Fibroblast of gingiva (primary cell): ENCODE measurements at regions not wholly inside any gene's neighbourhood (a gene's known extent, or its start where the extent isn't known, plus 50 kb on each side); places are given as distances from the start of the nearest gene placed in this dataset.
"Not testable (repeated sequence)": the region's sequence is repeated elsewhere in the genome, so short reads cannot be mapped to it uniquely, and the experiment has no call there.

Experiments used
- DNase-seq: peaks from one replicate; pipeline ENCODE4 v3.0.0-alpha.2; 2011; ENCODE audit warnings: low read depth

DNA sequence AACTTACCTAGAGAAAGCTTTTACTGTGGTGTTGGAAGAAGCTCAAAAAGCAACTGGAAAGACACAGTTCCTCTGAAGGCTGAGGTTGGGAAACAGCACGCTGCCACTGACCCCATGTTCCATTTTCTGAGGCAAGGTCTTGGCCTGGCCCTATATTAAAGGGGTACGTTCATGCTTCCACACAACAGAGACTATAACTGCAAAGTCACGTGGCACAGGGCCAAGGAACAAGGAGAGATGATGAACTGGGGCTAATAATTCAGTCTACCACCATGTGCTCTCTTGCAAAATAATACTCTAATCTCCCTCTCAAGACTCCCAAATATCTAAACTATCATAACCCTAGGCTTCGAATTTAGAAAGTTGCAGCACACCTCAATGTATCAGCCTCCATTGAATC, 381.6 kb downstream of the DSEL start:
- no peak for DNase-seq

DNA sequence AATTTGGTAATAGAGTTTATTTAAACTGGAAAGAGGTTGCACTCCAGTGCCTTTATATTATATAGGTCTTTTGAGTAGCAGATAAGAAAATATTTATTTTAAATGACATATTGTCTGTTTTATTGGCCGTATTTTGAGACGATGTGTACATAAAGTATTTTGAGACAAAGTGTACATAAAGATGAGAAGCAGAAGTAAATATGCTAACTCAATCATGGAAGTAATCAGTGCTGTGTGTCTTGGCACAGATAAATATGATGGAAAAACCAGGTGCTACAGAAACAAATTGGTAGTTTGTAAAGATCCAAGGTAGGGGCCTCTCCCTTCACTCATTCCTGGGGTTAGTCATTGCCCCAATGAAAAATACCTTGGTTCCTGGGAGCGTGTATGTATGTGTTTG, 382.9 kb downstream of the DSEL start:
- DNase-seq, result no peak

DNA sequence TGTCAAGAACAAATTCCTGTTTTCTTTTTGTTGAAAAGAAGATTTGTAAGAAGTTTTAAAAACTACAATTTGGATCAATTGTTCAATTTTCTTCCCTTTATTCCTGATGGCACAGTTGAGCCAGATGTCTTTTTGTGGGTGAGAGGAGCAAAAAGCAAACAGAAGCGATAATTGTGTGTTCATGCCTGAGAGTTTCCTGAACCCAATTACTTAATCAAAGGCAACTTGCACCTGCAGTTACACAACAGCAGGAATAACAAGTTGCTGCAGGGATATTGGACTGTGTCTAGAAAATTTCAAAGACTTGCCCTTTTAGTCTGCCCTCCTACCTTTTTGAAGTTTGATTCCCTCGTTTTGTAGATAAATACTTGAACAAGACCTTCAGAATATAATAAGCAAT, 383.6 kb downstream of the DSEL start:
- DNase-seq, result no peak

DNA sequence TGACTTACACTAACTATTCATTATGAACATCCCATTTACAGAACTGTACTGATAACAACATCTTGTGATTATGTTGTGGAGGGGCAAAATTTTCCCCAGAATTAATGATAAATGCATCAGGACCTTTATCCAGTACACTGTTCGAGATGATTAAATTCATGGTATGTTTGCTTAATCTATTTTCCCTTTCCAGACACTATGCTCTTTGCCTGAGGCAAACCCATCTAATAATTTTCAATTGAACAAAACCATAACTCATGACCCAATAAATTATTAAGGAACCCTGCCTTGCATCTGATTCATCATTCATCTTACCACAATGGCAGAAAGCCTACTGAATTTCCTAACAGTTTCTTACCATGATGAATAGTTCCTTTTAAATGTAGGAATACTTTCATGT, 385.0 kb downstream of the DSEL start:
- DNase-seq, result no peak

DNA sequence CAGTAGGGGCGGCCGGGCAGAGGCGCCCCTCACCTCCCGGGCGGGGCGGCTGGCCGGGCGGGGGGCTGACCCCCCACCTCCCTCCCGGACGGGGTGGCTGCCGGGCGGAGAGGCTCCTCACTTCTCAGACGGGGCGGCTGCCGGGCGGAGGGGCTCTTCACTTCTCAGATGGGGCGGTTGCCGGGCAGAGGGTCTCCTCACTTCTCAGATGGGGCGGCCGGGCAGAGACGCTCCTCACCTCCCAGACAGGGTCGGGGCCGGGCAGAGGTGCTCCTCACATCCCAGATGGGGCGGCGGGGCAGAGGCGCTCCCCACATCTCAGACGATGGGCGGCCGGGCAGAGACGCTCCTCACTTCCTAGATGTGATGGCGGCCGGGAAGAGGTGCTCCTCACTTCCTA, 389.8 kb downstream of the DSEL start:
- not testable (repeated sequence) for DNase-seq

DNA sequence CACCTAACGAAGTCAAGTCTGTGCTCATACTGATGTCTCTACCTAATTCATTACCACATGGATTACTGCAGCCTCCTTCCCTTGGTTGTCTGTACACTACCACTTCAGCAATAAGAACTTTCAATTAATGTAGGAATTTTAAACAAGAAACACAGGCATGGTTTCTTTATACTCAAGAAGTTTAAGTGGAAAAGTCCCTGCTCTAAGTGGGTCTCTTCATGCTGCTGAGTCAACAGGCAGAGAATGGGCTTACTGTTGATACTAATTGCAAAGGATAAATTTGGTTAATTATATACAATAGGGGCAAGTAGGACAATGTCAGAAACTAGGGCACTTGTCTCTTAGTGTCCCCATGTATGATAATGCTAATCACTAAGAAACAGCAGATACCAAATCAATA, 392.6 kb downstream of the DSEL start:
- no peak for DNase-seq

DNA sequence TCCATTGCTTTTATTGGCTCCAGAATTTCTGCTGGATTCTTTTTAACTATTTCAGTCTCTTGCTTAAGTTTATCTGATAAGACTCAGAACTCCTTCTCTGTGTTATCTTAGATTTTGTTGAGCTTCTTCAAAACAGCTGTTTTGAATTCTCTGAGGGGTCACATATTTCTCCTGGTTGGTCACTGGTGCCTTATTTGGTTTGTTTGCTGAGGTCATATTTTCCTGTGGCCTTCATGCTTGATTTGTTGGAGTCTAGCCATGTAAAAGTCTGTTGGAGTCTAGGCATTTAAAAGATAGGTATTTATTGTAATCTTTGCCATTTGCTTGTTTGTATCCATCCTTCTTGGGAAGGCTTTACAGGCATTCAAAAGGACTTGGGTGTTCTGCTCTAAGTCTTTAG, 398.7 kb downstream of the DSEL start:
- peak; percentile 33 for DNase-seq

DNA sequence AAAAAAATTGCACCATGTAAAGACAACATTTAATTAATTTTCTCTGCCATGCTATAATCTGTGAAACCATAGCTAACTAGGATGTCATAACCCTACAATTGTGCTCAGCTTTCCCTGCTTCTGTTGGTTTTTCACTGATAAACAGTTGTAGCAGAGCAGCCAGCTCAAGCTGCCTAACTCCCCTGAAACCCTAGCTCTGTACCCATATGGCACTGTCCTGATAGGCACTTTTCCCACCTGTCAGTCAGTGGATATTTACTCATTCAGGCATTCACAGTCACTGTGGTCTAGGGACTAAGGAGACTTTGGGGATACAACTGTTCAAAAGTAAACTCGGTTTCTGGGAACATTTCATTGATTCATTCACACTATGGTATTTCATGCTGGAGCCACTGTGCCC, 407.0 kb downstream of the DSEL start:
- no peak for DNase-seq

DNA sequence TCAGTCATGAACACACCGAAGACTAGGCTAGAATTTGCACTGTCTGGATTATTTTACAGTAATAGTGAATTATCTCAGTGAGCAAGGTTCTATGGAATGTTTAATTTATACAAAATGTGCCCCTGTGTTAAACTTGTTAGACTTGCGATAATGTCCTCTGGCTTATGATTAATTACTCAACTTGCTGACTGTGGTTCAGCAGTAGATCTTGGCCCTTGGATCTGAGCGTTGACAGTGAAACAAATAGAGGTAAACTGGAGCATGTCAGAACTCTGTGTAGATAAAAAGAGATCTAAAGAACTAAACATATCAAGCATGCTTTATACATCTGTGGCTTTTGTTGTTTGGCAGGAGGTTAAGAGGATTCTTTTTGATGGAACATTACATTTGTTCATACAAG, 407.6 kb downstream of the DSEL start:
- no peak for DNase-seq

DNA sequence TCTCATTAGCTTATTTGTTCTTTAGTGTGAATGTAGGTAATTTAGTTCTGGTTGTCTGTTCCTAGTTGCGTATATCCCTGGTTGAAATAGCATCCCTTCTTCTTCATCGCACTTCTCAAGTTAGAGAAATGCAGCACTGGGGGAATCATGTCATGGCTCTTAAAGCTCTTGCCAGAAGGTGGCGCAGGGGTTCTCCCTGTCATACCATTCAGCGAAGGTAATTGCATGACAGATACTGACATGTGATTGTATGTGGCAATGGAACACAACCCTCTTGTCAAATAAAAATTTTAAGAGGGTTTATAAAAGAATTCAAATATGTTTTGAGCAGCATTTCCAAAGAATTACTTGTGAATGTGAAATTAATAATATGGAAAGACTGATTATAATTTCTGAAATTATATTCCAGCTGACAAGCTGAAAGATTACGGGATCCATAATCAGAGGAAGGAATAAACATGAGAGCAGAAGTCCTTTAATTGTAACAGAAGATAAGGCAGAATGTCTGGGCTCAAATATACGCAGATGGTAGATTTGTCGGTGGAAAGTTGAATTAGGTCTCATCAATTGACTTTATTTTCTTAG, 411.7 kb downstream of the DSEL start:
- peak; percentile 62 for DNase-seq

DNA sequence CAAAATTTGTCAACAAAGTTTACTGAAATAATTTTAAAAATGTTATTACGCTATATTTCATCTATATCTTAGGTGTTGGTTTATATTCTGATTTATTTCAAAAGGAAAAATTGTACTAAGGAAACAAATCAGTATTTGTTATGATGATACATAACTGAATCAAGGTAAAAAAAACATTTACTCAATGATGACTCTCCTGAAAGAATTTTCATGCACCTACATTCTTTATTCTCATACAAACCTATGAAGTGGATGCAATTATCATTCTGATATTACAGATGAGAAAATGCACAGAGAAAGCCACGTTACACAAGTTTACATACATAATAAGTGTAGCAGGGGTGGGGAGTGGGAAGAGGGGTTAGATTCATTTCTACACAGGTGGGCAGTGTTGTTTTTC, 422.4 kb downstream of the DSEL start:
- DNase-seq, result no peak

DNA sequence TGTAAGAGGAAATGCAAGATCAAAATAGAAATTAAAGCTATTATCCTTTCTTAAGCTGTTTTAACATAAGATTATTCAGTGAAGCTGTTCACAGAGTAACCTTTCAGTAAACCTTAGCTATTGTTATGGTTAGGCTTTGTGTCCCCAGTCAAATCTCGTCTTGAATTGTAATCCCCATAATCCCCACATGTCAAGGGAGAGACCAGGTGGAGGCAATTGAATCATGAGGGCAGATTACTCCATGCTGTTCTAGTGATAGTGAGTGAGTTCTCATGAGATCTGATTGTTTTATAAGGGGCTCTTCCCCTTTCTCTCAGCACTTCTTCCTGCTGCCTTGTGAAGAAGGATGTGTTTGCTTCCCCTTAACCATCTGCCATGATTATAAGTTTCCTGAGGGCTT, 424.4 kb downstream of the DSEL start:
- no peak for DNase-seq

DNA sequence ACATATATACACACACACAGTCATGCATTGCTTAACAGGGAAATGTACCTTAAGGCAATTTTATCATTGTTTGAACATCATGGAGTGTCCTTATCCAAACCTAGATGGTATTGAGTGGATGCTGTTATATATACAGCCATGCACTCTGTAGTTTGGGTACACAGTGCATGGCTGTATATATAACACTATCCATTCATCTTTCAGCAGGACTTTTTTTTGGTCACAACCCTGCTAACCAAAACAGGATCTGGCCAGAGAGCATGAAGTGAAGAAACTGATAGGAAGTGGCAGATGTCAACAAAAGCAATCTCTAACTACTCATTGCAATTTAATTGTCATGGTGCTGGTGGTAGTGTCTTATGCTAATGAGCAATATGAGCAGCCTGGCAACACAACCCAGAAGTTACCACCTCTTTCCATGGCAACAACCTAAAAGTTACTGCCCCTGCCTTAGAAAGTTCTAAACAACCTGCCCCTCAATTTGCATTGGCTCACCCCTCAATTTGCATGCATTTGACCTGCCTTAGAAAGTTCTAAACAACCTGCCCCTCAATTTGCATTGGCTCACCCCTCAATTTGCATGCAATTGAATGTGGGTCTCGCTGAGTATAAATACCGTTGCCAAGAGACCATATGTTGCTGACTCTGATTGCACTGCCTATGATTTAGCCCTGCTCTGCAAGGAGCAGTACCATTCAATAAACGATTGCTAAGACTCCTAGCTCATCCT, 434.9 kb downstream of the DSEL start:
- DNase-seq, result no peak

DNA sequence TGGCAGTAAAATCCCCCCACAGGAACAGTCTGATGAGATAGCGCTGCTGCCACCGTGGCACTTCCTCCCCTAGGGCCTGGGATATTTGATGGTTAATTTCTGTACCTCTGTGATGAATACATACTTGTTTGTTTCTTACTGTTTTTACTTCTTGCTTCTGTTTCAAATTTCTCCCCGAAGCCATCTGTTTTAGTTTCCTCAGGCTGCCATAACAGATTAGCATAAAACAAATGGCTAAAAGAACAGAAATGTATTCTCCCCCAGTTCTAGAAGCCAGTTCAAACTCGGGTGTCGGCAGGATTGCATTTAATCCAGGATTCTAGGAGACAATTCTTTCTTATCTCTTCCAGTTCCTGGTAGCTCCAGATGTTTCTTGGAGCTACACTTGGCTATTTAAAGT, 435.9 kb downstream of the DSEL start:
- no peak for DNase-seq

DNA sequence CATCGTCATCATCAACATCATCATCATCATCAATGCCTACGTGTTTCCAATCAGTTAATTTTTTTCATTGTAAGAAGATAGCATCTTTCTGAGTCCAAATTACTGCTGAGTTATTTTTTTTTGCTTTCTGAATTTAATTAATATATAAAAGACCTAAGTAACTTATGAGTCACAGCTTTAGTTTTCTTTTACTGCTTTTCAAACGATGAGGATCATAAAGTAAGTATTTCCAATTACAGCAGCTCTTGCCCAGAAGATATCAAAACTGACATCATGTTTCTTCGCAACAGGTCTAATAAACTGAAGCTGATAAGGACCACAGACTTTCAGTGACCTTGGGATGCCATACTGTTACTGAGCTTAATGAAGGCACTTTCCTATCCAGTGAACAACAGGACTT, 442.2 kb downstream of the DSEL start:
- no peak for DNase-seq

DNA sequence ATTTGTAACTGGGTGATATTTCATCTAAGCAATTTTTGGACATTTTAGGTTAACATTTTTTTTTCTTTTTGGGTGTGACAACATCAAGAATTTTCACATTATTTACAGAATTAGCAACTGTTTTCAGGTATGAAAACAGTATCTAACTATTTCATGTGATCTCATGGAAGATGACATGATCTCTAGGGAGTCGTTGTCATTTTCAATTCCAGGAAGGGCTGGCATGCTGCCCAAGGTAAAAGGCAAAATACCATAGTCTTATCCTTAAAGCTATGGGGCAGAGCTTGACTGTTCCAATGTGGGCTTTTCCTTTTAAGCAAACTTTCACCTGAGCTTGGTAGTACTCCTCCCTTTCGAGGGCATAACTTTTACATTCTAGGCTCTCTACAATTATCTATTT, 443.7 kb downstream of the DSEL start:
- DNase-seq, result no peak

DNA sequence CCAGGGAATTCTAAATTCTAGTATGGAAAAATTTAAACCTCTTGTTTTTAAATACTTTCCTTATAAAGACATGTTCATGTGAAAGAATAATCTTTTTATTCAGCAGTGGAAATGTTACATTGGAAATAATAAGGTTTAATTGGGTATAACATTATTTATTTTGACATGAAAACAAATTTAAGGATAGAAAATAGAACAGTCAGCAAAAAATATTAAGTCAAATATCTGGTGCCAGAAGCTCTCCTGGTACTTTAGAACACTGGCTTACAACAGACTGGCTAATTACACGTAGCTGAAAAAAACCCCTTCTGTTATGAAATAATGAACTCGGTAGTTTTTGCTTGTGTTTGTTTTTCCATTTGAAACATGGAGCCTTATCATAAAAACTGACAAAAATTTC, 447.9 kb downstream of the DSEL start:
- DNase-seq, result no peak

DNA sequence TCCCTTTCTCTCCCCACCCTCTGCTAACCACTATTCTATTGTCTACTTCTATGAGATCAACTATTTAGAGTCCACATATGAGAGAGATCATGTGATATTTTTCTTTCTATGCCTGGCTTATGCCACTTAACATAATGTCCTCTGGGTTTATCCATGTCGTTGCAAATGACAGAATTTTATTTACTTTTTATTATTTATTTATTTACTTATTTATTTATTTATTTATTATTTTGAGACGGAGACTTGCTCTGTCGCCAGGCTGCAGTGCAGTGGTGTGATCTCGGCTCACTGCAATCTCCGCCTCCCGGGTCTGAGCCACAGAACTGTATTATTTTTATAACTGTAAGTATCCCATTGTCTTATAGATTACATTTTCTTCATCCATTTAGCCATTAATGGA, 443.4 kb upstream of the CDH19 start:
- no peak for DNase-seq

DNA sequence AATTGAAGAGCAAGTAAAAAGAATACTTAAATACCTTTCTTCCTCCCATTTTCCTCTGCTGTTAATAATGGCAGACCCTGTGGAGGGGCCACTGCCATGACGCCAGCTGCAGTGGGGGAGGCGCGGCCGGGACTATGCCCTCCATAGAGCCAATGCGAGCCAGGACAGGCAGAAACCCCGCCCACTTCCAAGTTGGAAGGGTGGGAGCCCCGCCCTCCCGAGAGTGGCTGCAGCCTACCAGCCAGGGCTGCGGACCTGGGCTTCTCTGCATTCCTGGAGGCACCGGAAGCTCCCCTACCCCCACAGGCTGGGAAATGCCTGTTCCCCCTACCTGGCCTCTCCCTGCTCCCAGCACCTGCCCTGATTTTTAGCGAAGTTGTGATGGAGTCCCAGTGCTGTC, 439.4 kb upstream of the CDH19 start:
- DNase-seq, result no peak

DNA sequence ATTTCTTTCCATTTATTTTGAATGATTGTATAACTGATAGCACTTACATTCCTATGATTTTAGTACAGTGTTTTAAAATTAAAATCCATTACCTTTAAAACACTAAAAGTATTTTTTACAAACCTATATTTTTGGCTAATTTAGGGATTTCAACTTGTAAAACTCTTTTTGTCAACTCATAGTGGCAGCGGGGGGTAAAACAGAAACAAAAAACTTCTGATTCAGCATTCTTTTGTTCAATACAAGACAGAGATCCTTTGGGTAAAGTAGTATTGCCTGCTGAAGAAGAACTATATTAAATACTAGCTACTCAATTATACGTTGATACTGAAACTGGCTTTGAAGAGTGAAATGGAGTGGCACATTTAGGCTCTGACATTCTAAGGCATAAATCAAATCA, 437.4 kb upstream of the CDH19 start:
- no peak for DNase-seq

DNA sequence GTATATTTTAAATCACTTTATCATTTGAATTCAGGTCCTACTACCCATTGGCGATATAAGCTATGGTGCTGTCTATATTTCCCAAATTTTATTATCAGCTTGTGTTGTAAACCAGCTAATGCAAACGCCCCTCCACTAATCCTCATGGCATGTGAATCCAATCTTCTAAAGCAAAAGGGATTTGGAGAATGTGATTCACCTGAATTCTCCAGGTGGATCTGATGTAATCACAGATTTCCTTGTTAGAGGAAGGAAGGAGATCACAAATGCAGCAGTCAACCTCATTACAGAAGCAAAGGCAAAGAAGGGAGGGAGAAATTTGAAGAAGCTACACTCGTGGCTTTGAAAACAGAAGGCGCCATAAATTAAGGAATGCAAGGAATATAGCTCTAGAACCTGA, 431.1 kb upstream of the CDH19 start:
- no peak for DNase-seq

DNA sequence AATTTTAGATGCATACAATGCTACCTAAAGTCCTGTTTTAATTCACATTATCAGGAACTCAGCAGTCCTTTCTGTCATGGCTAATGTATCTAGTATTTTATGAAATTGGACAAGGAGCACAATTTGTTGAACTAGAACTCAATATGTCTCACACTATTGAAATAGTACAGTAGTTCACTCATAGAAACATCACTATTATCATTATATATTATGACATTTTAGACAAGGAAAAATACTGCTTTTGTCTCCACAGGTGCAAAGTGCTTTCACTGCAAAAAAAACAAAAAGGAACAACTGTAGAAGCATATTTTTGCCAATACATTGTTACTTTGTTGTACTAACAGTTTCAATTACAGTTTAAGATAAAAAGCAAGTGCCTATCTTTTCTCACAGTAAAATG, 419.2 kb upstream of the CDH19 start:
- DNase-seq, result no peak

DNA sequence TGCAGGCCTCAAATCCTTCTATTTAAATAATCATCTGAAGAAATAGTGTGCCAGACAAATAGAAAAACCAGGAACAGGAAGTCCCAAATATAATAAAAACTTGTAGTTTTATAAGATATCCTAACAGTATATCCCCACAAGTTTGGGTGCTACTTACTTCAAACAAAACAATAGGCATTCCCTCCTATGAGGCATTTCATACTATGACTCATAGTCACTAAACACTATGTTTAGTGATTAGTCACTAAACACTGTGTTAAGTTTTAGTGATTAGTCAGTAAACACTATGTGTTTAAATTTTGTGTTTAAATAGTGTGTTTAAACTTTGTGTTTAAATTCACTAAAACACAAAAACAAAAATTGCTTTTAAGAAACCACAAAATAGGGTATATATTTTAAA, 407.0 kb upstream of the CDH19 start:
- DNase-seq, result no peak

DNA sequence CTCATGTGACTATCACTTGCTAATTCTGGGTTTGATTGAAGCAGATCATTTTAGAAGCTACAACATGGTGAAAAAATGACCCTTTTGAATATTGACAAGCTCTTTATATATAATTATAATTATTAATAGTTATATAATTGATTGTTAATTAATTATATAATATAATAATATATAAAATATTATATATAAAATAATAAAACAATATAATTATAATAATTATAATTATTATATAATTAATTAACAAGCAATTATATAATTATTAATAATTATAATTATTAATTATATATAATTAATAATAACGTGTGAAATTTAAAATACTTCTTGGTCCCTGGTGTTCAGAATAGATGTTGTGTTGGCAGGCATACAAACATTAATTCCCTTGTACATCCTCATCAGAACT, 404.1 kb upstream of the CDH19 start:
- DNase-seq, result no peak
